DMS153 treated with DMSO at 0.1 percent for 48 hours (cell line): ENCODE measurements at regions not wholly inside any gene's neighbourhood (a gene's known extent, or its start where the extent isn't known, plus 50 kb on each side); places are given as distances from the start of the nearest gene placed in this dataset.

ENCODE experiments used
- DNase-seq: peaks from one replicate; lab custom pipeline; 2025; ENCODE audit not compliant: unreplicated experiment; lab: John Stamatoyannopoulos, UW

DNA sequence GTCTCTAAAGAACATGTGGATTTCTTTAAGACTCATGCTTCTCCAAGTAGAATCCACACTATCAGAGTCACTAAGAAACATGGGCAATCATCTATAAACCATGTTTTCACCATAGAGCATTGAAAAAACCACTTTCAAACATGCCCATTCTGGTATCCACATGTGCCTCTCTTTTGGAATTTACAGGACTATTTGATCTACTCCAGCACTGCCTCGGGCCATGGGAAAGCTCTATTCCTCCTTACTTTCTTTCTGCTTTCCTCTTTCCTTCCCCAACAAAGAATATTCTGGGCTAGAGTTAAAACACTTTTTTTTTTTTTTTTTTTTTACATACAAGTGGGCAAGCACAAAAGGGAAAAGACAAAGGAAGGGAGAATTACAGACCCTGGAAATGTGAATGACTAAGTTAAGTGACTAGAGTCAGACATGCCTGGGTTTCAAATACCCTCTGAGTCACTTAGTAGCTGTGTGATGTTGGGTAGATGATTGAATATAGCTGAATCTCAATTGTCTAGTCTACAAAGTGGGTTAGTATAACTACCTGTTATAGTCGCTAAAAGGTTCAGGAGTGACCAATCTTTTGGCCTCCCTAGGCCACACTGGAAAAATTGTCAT is 847.7 kb upstream of the INTU start:
- no peak for DNase-seq

DNA sequence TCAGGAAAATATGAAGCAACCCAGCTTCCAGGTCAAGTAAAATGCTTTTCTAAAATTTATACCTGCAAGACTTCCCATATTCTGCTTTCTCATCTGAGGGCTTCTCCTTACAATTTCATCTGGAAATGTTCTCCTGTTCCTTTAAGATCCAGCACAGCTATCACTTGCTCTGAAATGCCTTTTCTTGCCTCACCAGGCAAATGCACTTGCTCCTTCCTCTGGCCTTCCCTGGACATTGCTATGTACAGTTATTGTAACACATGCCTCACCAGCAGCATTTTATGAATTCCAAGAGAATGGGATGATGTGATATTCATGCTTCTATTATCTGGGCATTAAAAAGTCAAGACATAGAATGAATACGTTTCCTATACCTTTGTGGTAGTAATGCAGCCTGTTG is 842.1 kb upstream of the INTU start:
- no peak for DNase-seq

GRCh38 chr4:126794363-126794762 is 838.4 kb upstream of the INTU start:
- DNase-seq: no peak

- no peak for DNase-seq
These were observed 834.5 kb upstream of the INTU start for GRCh38 chr4:126798214-126798613.

GRCh38 chr4:126799416-126799815 is 833.3 kb upstream of the INTU start:
- DNase-seq: no peak

GRCh38 chr4:126799971-126800574 is 832.7 kb upstream of the INTU start:
- no peak for DNase-seq

DNA sequence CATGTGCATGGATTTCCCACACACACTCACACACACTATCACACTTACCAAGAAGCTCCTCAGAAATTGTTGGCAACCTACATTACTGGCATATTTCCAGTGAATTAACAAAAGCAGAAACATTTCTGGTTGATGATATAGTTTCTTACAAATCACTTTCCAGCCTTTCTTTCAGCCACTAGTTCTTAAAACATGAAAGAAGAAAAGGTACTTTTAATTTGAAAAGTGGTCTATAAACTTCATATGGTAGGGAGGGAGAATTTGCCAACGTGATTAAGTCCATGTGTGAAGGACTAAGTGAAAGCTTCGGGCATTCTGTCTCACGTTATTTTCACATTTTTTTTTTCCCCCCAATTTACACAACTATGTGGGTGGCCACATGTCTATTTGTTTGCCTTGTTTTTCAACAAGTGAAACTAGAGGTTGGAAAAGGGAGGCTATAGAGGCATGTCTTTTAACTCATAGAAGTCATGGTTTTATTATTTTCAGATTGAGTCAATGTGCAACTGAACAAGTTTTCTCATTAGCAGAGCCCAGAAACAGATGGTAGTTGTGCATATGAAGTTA is 832.1 kb upstream of the INTU start:
- DNase-seq: no peak

DNA sequence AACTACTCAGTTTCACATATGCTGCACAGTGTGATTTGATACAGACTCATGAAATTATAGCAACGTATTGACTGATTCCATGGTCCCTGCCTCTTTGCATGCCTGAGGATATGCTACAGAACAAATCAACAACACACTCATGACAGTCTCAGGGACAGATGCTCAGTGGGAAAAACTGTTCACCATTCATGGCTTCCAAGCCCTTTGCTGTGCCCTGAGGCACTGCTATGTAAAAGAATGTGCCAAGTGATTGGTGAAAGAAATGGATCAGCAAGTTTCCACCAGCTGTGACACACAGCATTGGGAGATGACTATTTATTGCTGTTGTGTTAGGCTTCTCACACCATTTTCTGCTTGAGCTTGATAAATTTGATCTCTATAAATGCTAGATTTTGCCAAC is 825.6 kb upstream of the INTU start:
- no peak for DNase-seq

- no peak for DNase-seq
These were observed 820.7 kb upstream of the INTU start for GRCh38 chr4:126812076-126812475.

GRCh38 chr4:126820631-126821030 is 812.1 kb upstream of the INTU start:
- DNase-seq: no peak

- no peak for DNase-seq
These were observed 811.6 kb upstream of the INTU start for GRCh38 chr4:126821152-126821551.

- DNase-seq: no peak
These were observed 807.7 kb upstream of the INTU start for GRCh38 chr4:126825083-126825482.

DNA sequence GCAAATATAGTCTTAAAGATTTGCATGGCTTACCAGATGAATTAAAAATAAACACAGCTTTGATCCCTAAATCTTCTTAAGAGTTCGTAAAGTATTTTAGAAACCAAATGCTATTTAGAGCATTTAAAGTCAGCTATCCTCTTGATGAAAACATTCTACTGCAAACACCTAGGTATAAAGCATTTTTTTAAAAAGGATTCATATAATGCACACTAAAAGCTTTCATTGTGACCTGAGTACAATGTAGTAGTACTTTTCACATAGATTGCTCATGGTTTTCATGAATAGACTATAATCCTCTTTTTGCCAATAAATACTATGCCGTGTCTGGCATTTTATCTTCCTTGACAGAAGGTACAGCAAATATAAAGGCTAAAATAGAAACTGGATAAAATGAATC is 805.1 kb upstream of the INTU start:
- no peak for DNase-seq

GRCh38 chr4:126834854-126835253 is 797.9 kb upstream of the INTU start:
- DNase-seq: no peak

GRCh38 chr4:126838941-126839679 is 793.6 kb upstream of the INTU start:
- no peak for DNase-seq

GRCh38 chr4:126843492-126844067 is 789.2 kb upstream of the INTU start:
- DNase-seq: no peak

GRCh38 chr4:126850286-126850685 is 782.5 kb upstream of the INTU start:
- DNase-seq: no peak

- DNase-seq: no peak
These were observed 781.4 kb upstream of the INTU start for GRCh38 chr4:126851391-126851790.

- no peak for DNase-seq
These were observed 779.0 kb upstream of the INTU start for GRCh38 chr4:126853715-126854114.

- DNase-seq: no peak
These were observed 775.9 kb upstream of the INTU start for GRCh38 chr4:126856906-126857305.

DNA sequence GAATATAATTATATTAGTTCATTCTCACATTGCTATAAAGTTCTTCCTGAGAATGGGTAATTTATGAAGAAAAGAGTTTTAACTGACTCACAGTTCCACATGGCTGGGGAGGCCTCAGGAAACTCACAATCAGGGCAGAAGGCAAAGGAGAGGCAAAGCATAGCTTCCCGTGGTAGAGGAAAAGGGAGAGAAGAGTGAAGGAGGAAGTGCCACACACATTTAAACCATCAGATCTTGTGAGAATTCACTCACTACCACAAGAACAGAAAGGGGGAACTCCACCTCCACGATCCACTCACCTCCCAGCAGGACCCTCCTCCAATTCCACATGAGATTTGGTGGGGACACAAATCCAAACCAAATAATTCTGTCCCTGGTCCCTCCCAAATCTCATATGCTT is 773.4 kb upstream of the INTU start:
- no peak for DNase-seq

DNA sequence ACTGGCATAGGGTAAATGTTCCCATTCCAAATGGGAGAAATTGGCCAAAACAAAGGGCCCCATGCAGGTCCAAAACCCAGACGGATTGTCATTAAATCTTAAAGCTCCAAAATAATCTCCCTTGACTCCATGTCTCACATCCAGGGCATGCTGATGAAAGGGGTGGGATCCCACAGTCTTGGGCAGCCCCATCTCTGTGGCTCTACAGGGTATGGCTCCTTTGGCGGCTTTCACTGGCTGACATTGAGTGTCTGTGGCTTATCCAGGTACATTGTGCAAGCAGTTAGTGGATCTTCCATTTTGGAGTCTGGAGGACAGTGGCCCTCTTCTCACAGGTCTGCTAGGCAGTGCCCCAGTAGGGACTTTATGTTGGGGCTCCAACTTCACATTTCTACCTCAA is 772.9 kb upstream of the INTU start:
- DNase-seq: no peak
